NCI-H82 treated with DMSO at 0.1 percent for 48 hours (cell line): ENCODE measurements at regions not wholly inside any gene's neighbourhood (a gene's known extent, or its start where the extent isn't known, plus 50 kb on each side); places are given as distances from the start of the nearest gene placed in this dataset.
"Not testable (repeated sequence)": the region's sequence is repeated elsewhere in the genome, so short reads cannot be mapped to it uniquely, and the experiment has no call there.

Experiments
- DNase-seq: peaks from one replicate; lab custom pipeline; 2025; ENCODE audit not compliant: unreplicated experiment; lab: John Stamatoyannopoulos, UW

DNA sequence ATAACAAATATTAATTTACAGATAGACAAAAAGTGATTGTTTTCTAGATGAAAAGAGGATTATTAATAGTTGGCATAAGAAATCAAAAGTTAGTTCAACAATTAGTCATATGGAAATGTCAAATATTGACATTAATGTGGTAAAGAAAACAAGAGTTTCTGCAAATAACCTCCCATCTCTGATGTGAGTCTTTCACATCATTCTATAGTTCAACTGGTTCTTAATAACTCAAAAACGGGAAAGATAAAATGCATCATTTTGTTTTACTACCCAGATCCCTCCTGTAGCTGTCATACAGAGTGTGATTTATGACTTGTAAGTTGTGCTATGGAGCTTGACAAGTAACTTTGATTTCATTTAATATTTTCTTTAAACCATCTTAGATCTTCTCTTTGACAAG, 594.8 kb downstream of the ZWINT start:
- no peak for DNase-seq

DNA sequence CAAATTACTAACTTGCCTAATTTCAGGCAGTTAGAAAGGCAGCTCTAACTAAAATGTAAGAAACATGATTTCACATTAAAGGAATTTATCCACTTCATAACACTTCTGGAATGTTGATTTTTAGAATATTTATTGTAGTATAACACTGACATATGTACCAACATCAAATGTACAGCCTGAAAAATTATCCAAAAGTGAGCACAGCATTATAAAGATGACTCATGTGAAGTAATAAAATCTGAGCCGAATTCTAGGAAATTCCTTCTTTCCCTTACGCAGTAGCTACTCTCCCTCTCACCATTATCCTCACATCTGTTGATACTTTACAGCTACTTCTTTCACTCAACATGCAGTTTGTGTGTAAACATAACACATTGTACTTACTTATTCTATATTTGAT, 610.6 kb downstream of the ZWINT start:
- DNase-seq: no peak

DNA sequence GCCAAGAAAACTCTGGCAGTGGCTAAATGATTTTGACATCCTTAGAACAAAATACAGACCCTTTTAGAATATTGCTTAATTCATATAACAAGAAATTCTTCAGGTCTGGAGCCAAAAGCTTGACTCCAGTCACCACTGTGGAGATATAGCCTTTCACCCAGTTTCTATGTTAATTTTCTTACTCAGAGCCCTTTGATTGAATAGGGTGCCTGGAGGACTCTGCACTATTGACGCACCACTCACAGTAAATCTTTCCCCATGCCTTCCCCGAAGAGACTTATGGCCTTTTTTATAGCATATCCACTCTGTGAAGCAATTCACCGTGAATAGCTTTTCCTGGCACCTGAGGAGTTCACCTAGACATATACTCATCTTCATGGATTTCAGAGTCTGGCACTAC, 613.8 kb downstream of the ZWINT start:
- no peak for DNase-seq

DNA sequence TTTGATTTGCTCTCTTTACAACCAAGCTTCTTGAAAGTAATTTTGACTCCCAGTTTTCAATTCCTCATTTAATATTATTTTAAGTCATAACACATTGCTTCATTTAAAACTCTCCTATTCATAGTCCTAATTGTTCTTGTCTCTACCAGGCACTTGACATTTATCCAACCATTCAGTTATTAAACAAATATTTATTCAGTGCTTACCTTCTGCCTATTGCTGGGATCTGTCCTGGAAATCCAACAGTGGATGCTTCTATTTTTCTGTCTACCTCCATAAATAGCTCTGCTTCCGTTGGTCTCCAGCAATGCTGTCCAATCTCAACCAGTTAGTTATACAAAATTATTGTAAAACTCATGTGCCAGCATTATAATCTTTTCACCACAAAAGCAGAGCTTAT, 615.1 kb downstream of the ZWINT start:
- no peak for DNase-seq

DNA sequence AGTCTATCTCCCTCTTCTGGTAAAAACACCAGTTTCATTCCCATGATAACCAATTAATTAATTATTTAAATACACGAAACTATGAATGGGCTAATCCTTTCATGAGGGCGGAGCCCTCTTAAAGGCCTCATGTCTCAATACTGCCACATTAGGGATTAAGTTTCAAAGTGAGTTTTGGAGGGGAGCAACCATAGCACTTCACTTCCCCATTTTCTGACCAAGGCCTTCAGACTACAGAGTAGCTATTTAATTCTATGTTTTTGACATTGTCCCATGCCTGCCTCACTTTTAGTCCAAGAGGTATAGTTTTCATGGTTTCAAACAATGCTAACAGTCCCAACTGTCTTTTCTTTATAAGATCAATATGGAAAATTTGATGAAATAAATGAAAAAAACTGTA, 618.6 kb downstream of the ZWINT start:
- DNase-seq: no peak

DNA sequence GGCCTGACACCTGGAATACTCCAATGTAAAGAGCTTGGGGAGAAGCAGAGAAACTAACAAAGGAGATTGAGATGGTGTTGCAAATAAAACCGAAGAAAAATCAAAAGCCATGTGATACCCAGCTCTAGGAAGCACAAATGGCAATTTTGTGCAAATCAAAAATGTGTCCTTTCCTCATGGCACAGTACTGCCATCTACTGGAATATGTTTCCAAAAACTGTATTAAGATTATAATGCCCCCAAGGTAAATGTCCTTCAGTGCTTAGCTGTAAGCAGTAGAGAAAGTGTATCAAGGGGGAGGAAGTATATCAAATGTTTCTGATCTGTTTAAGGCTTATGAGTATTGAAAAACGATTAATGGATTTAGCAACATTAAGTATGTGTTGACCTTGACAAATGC, 620.3 kb downstream of the ZWINT start:
- DNase-seq: not testable (repeated sequence)

DNA sequence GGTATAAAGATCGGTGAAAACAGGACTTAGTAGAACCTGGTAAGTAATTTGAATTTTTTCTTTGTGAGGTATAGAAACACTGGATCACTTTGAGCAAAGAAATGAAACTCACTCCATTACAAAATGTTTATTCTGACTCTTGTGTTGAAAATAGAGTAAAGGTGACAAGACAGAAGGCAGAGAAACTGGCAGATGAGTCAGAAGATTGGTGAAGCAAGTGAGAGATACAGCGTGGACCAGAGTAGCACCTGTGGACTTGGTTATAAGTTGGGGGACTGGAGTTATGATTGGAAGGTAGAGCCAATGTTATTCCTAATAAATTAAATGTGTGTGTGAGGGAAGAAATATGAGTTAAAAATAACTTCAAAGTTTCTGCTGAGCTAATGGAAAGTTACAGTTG, 620.9 kb downstream of the ZWINT start:
- DNase-seq: no peak

DNA sequence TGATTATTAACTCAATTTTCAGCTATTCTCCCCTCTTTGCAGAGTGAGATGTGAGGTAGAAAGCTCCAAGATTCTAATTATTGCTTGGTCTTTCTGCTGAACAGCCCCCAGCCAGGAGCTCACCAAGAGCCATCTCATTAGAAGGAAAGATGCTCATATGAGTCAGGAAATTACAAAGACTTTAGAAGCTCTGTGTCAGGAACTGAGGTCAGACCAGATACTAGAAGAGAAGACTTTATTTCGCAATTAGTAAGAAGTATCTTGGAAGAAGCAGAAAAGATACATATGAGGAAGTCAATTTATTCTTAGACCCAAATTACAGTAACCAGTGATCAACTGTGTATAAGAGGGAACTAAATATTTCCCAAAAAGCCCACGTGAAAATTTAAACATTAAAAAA, 626.9 kb downstream of the ZWINT start:
- no peak for DNase-seq

DNA sequence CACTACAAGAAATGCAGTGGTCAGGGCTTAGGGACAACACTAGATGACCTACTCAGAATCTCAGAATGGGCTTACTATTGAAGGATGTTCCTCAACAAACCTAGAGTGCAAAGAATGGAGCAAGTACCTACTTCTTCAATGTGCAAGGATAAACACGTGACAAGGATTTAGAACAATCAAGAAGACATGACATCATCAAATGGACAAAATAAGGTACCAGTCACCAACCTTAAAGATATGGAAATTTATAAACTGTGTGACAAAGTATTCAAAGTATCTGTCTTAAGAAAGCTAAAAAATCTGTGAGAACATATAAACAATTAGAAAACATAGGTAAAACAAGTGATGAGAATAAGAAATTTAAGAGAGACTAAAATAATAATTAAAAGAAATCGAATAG, 656.1 kb downstream of the ZWINT start:
- DNase-seq: no peak

DNA sequence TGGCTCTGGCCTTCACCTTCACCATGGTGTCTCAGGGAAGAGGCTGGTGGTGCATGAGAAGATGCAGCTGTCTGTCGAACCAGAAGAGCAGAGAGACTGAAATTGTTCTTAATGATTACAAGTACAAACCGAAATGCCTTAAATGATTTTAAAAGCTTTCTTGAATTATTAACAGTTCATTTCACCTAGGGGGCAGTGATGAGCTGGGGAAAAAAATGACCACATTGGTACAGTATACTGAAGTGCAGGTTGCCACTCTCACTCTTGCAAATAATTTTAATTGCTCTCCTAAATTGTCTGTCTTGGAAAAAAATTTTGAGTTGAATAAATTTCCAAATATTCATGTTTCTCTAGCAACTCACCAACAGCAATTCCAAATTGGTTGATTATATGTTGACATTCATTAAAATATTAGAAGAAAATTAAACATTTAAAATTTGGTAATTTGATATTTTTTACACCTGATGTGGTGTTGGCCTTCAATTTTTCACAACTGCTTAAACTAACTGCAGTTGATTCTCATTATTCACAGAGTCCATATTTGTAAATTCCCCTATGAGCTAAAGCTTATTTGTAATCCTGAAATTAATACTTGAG, 692.6 kb downstream of the ZWINT start:
- no peak for DNase-seq

DNA sequence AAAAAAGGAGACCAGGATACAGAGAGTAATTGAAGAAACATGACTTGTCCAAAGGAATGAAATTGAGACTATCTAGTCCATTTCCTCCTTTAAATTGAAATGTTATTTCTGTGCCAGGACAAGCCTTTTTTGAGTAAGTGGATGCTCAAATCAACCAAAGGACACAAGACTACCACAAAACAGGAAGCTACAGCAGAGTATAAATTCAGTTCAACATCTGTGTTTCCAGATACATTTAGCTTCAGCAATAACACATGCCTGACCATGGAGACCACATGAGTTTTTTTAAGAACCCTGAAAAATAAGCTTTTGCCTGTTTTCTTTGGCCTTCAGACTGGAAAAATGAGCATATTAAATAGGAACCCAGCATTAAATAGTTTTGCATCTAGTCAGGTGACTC, 707.5 kb downstream of the ZWINT start:
- no peak for DNase-seq

DNA sequence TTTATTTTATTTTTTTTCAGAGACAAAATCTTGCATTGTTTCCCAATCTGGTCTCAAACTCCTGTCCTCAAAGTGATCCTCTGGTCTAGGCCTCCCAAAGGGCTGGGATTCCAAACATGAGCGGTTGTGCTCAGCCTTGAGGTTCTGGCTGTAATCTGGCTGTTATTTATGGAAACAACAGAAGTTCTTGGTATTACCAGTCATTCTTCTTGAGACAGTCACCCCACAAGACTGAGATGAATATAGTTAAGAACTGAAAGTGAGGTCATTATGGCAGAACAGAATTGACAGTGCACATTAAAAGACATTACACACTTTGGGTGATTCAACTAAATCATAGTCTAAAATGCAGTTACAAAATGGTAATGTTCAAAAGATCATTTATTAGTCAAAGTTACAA, 719.5 kb downstream of the ZWINT start:
- DNase-seq: no peak

DNA sequence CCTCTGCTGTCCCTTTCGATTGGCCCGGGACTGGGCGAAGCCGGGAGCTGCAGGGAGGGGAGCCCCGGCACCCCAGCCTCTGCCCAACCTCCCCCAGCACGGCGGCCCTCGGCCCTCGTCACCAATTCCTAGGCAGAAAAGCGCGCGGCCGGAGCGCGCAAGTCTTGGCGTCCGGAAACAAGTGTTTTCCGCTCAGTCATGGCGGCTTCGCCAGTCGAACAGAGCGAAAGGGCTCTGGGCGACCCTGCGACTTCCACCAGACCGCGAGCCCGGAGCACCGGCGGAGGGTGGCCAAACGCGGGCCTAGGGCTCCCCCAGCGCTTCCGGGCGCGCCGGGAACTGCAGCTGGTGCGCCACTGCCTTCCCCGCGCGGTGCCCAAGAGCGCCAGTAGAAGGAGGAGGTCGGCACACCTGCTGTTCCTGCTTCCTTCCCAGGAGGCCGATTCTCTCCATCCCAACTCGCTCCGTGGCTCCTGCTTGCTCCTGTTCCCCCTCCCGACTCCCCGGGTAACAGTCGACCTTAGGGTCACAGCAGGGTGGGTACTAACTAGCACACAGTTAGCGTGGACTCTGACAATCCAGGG, 729.9 kb downstream of the ZWINT start:
- peak; percentile 5 for DNase-seq

DNA sequence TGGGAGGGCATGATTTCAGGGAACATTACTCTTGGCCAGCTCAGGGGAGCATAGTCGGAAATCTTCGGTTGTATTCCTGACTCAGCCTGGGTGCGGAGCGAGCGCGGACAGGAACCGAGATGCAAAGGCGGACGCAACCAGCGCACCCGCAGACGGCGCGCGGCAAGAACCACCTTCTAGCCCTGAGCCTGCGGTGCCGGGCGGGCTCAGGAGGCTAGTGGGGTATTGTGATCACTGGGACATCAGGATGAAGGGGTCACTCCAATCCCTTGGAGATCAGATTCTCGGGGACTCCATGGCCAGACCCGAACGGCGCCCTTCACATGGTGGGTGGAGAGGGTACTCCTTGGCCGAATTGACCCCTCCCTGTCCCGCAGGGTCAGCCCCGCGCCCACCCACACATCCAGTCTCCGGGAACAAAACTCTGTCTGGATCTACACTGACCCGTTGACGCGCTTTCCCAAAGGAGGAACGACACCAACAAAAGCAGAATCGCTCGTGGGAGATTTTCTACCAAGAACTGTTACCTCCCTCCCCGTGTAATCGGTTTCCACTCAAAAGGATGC, 730.5 kb downstream of the ZWINT start:
- DNase-seq: no peak

DNA sequence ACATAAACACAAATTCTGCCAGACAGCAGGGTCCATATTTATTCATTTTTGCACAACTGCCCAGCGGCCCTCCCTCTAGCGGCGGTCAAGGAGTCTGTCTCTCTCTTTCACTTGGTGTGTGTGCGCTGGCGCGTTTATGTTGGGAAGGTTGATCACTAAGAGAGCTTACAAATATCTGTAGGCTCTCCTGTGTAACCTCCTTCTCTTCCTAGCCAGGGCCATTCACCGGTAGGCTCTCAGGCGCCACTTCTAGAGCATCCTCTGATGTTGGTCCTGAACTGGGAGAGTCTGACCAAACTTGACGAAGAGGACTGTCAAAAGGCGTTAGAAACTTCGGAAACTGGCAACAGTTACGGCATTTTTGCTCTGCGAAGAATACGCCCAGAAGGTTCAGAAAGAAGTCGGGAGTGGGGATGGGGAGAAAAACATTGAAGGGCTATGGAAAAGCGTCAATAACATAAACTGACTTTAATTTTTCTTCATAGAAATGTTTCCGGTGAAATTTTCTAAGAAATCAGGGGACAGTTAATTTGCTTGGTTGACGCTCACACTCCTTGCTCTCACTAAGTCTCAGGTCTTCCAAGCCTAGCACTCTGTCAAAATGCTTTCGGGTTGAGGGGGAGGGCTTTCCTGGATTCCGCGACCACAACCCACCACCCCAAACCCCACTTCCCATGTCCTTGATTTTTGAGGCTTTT, 731.1 kb downstream of the ZWINT start:
- peak; percentile 14 for DNase-seq

DNA sequence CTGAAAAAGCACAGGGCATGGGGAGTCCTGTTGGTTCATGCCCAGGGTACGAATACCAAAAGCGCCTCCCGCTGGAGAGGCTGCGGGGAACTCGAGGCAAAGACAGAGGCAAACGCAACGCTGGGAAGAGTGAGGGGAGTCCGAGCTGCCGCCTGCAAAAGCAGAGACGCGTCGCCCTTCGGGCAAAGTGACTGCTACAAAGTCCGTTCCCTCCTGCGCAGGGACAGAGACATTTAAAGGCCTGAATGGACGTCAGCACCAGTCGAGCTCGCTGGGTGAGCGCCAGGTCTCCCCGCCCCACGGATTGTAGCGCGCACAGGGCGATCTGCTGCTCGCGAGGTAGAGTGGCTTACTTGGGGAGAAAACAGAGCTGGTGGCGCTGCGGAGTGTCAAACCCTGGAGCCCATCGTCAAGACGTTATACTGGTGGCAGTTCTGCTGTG, 732.8 kb downstream of the ZWINT start:
- peak; percentile 7 for DNase-seq

DNA sequence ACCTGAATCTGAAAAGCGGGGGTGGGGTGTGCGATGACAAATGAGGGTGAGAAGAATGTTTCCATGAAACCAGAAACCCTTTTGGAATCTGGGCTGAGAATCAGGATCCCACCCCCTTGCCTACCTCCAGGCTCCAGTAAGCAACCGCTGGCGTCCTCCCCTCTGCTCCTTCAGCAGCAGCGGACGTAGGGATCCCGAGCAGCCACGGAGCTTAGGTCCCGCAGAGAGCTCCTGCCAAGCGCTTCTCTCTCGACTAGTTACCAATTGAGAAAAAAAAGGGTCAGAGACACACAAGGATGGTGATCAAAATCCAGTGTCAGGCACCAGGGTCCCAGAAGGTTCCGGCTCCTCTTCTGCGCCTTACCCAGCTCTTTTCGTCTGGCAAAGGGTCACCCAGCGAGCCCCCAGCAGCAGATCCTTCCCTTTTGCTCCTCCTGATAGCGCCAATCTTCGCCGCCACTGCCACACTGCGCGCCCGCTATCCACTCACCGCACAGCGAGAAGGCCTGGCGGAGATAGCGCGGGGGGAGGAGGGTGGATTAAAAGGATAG, 733.5 kb downstream of the ZWINT start:
- DNase-seq: no peak

DNA sequence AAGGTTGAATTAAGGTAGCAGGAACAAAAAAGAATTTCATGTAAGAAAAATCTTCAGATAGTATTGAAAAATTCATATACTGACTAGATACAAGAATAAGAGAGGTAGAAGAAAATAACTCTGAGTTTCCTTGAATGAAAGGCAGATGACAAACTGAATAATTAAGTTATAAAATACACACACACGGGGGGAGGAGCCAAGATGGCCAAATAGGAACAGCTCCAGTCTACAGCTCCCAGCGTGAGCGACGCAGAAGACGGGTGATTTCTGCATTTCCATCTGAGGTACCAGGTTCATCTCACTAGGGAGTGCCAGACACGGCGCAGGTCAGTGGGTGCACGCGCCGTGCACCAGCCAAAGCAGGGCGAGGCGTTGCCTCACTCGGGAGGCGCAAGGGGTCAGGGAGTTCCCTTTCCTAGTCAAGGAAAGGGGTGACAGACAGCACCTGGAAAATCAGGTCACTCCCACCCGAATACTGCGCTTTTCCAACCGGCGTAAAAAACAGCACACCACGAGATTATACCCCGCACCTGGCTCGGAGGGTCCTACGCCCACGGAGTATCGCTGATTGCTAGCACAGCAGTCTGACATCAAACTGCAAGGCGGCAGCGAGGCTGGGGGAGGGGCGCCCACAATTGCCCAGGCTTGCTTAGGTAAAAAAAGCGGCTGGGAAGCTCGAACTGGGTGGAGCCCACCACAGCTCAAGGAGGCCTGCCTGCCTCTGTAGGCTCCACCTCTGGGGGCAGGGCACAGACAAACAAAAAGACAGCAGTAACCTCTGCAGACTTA, 759.2 kb downstream of the ZWINT start:
- not testable (repeated sequence) for DNase-seq

DNA sequence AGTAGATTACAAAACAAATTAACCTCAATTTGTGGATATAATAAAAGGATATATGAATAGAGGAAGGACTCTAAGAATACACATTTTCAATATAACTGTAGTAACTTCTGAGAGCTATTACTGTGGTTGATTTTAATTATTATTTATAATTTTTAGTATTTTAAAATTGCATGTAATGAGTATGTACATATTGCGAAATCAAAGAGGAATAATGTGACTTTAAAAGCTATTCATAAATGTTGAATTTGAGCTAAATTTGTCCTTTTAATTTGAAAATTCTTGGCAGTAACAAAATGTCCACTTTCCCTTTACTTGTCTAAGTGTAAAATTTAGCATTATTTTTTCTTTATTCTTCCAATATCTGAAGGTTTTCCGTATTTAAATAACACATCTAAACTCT, 750.6 kb upstream of the PCDH15 start:
- no peak for DNase-seq

DNA sequence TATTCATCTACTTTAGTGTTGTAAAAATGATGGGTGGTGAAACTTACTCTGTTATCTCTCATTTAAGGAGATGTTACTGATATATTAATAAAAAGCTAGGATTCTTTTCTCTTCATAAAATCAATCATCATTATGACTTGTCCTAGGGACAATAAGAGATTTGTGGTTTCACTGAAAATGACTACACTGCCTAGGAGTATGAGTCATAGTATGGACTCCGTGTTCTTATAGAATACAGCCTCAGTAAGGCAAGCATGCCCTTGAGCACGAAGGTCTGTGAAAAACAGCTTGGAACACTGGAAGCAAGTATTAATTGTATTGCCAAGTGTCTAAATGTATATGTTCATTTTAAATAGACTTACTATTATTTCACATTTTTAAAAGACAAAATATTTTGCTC, 749.2 kb upstream of the PCDH15 start:
- no peak for DNase-seq

DNA sequence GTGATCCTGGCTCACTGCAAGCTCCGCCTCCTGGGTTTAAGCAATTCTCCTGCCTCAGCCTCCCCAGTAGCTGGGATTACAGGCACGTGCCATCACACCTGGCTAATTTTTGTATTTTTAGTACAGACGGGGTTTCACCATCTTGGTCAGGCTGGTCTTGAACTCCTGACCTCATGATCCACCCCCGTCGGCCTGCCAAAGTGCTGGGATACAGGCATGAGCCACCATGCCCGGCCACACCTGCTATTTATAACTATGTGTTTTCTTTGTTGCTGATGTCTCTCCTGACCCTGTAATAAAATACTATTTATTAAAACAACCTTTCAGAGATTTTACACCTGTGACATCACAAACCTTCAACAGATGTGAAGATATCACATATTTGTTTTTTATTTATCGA, 736.5 kb upstream of the PCDH15 start:
- DNase-seq: not testable (repeated sequence)
